Omental fat pad (tissue), 3 donors: ENCODE measurements at regions not wholly inside any gene's neighbourhood (a gene's known extent, or its start where the extent isn't known, plus 50 kb on each side); places are given as distances from the start of the nearest gene placed in this dataset.
"Not testable (repeated sequence)": the region's sequence is repeated elsewhere in the genome, so short reads cannot be mapped to it uniquely, and the experiment has no call there.

Source experiments
- ATAC-seq: fragments of 150-250 bp; one replicate; pipeline ENCODE4 v1.9.1; 2016; ENCODE audit warnings: mild to moderate bottlenecking, moderate library complexity; ENCODE audit not compliant: low FRiP score
- DNase-seq: peaks from one replicate; pipeline ENCODE4 v3.0.0-alpha.2; 2019; ENCODE audit warnings: low spot score
- CTCF ChIP-seq, 3 donors: fragments of 450-650 bp; IDR thresholded peaks; one replicate each; pipeline ENCODE4 v1.5.1; 2016 to 2017; ENCODE audit warnings: antibody characterized with exemption in 3 of 3, mild to moderate bottlenecking in 3 of 3, moderate library complexity in 2 of 3

GRCh38 chr9:82052081-82052480 is 63.5 kb downstream of the SPATA31D1 start:
- TF ChIP-seq CTCF (IDR thresholded peaks at IDR 0.05): no peak
- ATAC-seq (no peak), DNase-seq (no peak)

- ATAC-seq: no peak
- no peak for DNase-seq
- no peak for TF ChIP-seq CTCF (IDR thresholded peaks at IDR 0.05)
These were observed 65.9 kb downstream of the SPATA31D1 start for GRCh38 chr9:82054264-82055015.

- no peak for ATAC-seq
- TF ChIP-seq CTCF (IDR thresholded peaks at IDR 0.05): no peak
- no peak for DNase-seq
These were observed 69.2 kb downstream of the SPATA31D1 start for GRCh38 chr9:82057805-82058204.

GRCh38 chr9:82061801-82062200 is 73.2 kb downstream of the SPATA31D1 start:
- not testable (repeated sequence) for ATAC-seq, DNase-seq

GRCh38 chr9:82062245-82062644 is 73.7 kb downstream of the SPATA31D1 start:
- no peak for DNase-seq
- TF ChIP-seq CTCF (IDR thresholded peaks at IDR 0.05): no peak
- no peak for ATAC-seq

- TF ChIP-seq CTCF (IDR thresholded peaks at IDR 0.05): no peak
- no peak for ATAC-seq
- DNase-seq: no peak
These were observed 85.3 kb downstream of the SPATA31D1 start for GRCh38 chr9:82073551-82074543.

GRCh38 chr9:82080265-82080664 is 91.7 kb downstream of the SPATA31D1 start:
- ATAC-seq (no peak), DNase-seq (no peak)
- no peak for TF ChIP-seq CTCF (IDR thresholded peaks at IDR 0.05)
